WTC11 (cell line): ENCODE measurements at regions not wholly inside any gene's neighbourhood (a gene's known extent, or its start where the extent isn't known, plus 50 kb on each side); places are given as distances from the start of the nearest gene placed in this dataset.

Source experiments
- ATAC-seq: fragments of 200-7000 bp; cut with Tn5 transposase; 2 replicates; pipeline ENCODE4 v1.10.0; 2021; ENCODE audit warnings: mild to moderate bottlenecking, moderate library complexity
- CTCF ChIA-PET: fragments of 300-600 bp; sonication (Branson Sonifier 250); formaldehyde crosslinking; loops from one replicate; lab custom pipeline; 2021; ENCODE audit warnings: antibody characterized with exemption; lab: Charles Lee
- POLR2A ChIA-PET: fragments of 350-600 bp; sonication (Branson Sonifier 250); formaldehyde crosslinking; loops from one replicate; lab custom pipeline; 2021; ENCODE audit warnings: antibody characterized with exemption; lab: Charles Lee
- DNase-seq: peaks from one replicate; pipeline ENCODE4 v3.0.0; 2021; ENCODE audit warnings: low spot score
- H3K27ac Mint-ChIP-seq: 2 replicates; pipeline ENCODE4 v1.8.0; 2021; ENCODE audit warnings: mixed read lengths
- H3K27me3 Mint-ChIP-seq: 2 replicates; pipeline ENCODE4 v1.8.0; 2021; ENCODE audit warnings: low read depth, mild to moderate bottlenecking, moderate library complexity, mixed read lengths
- H3K36me3 Mint-ChIP-seq: 2 replicates; pipeline ENCODE4 v1.8.0; 2021; ENCODE audit warnings: mixed read lengths
- H3K4me1 Mint-ChIP-seq: 2 replicates; pipeline ENCODE4 v1.8.0; 2022; ENCODE audit warnings: mixed read lengths
- H3K4me3 Mint-ChIP-seq: 2 replicates; pipeline ENCODE4 v1.8.0; 2021; ENCODE audit warnings: mild to moderate bottlenecking, moderate library complexity, mixed read lengths
- H3K9me3 Mint-ChIP-seq: 2 replicates; pipeline ENCODE4 v1.8.0; 2021; ENCODE audit warnings: mixed read lengths
- ELF4 ChIP-seq: sonication (generic); formaldehyde crosslinking; IDR thresholded peaks from 2 replicates; pipeline ENCODE4 v1.8.1; 2022; ENCODE audit warnings: low read depth, mild to moderate bottlenecking, moderate library complexity, missing genetic modification reagents
- FOXJ3 ChIP-seq: sonication (generic); formaldehyde crosslinking; IDR thresholded peaks from 2 replicates; pipeline ENCODE4 v1.9.0; 2021; ENCODE audit warnings: missing genetic modification reagents, mild to moderate bottlenecking, borderline replicate concordance
- GABPB1 ChIP-seq: sonication (generic); formaldehyde crosslinking; IDR thresholded peaks from 2 replicates; pipeline ENCODE4 v1.8.1; 2023; ENCODE audit warnings: mild to moderate bottlenecking, missing genetic modification reagents
- GRHL2 ChIP-seq: fragments of 250-450 bp; sonication (Bioruptor Pico); IDR thresholded peaks from 2 replicates; pipeline ENCODE4 v1.8.0; 2022; ENCODE audit warnings: mild to moderate bottlenecking, moderate library complexity; ENCODE audit not compliant: insufficient replicate concordance, severe bottlenecking
- MLX ChIP-seq: sonication (generic); formaldehyde crosslinking; IDR thresholded peaks from 2 replicates; pipeline ENCODE4 v1.8.1; 2023; ENCODE audit warnings: mild to moderate bottlenecking, missing genetic modification reagents, moderate library complexity
- NFATC4 ChIP-seq: fragments of 250-450 bp; sonication (Bioruptor Pico); IDR thresholded peaks from 2 replicates; pipeline ENCODE4 v1.9.0; 2021; ENCODE audit warnings: mild to moderate bottlenecking
- NFE2L1 ChIP-seq: sonication (generic); formaldehyde crosslinking; IDR thresholded peaks from 2 replicates; pipeline ENCODE4 v1.8.1; 2023; ENCODE audit warnings: missing genetic modification reagents
- NR1H2 ChIP-seq: sonication (generic); formaldehyde crosslinking; IDR thresholded peaks from 2 replicates; pipeline ENCODE4 v1.9.0; 2021; ENCODE audit warnings: mild to moderate bottlenecking, moderate library complexity, missing genetic modification reagents
- OVOL2 ChIP-seq: fragments of 250-450 bp; sonication (Bioruptor Pico); IDR thresholded peaks from 2 replicates; pipeline ENCODE4 v1.9.0; 2021; ENCODE audit warnings: mild to moderate bottlenecking, borderline replicate concordance
- RELA ChIP-seq: sonication (generic); formaldehyde crosslinking; IDR thresholded peaks from 2 replicates; pipeline ENCODE4 v1.8.1; 2022; ENCODE audit warnings: missing genetic modification reagents, mild to moderate bottlenecking, borderline replicate concordance
- SMAD4 ChIP-seq: sonication (generic); formaldehyde crosslinking; IDR thresholded peaks from 2 replicates; pipeline ENCODE4 v1.8.0; 2022; ENCODE audit warnings: mild to moderate bottlenecking, missing genetic modification reagents
- TEAD4 ChIP-seq: sonication (generic); formaldehyde crosslinking; IDR thresholded peaks from 2 replicates; pipeline ENCODE4 v1.8.0; 2022; ENCODE audit warnings: mild to moderate bottlenecking, missing genetic modification reagents
- ZNF232 ChIP-seq: sonication (generic); formaldehyde crosslinking; IDR thresholded peaks from 2 replicates; pipeline ENCODE4 v1.8.0; 2022; ENCODE audit warnings: mild to moderate bottlenecking, missing genetic modification reagents
- ZNF263 ChIP-seq: sonication (generic); formaldehyde crosslinking; IDR thresholded peaks from 2 replicates; pipeline ENCODE4 v1.8.1; 2022; ENCODE audit warnings: low read depth, mild to moderate bottlenecking, moderate library complexity, missing genetic modification reagents
- ZNF671 ChIP-seq: fragments of 250-450 bp; sonication (Bioruptor Pico); IDR thresholded peaks from 2 replicates; pipeline ENCODE4 v1.8.0; 2021; ENCODE audit warnings: mild to moderate bottlenecking
- TF ChIP-seq, protein P1 (sequence below): fragments of 250-450 bp; sonication (Bioruptor Pico); IDR thresholded peaks from 2 replicates; pipeline ENCODE4 v1.9.0; 2021; ENCODE audit warnings: moderate library complexity, mild to moderate bottlenecking, inconsistent platforms, borderline replicate concordance
- TF ChIP-seq, protein P2 (sequence below): sonication (generic); formaldehyde crosslinking; IDR thresholded peaks from 2 replicates; pipeline ENCODE4 v1.8.0; 2023; ENCODE audit warnings: mild to moderate bottlenecking, missing genetic modification reagents
- TF ChIP-seq, protein P3 (sequence below): sonication (generic); formaldehyde crosslinking; IDR thresholded peaks from 2 replicates; pipeline ENCODE4 v1.8.1; 2023; ENCODE audit warnings: mild to moderate bottlenecking, missing genetic modification reagents, moderate library complexity
- TF ChIP-seq, protein P4 (sequence below): sonication (generic); formaldehyde crosslinking; conservative IDR thresholded peaks from 2 replicates; pipeline ENCODE4 v1.8.1; 2022; ENCODE audit warnings: mild to moderate bottlenecking, missing genetic modification reagents

DNA sequence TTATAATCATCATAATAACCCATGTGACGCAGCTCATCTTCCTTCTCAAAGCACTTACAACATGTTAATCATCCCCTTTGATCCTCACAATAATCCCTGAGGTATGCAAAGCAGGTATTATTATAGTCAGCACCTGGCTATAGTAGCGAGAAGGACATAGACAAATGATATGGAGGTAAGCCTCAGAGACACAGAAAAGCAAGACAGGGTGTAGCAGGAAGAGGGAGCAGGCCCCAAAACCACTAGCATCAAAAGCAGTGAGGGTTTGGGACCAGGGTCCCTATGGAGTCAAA lies 139.2 kb upstream of the SLC30A5 start (continued):
- TF ChIP-seq, protein P1, sequence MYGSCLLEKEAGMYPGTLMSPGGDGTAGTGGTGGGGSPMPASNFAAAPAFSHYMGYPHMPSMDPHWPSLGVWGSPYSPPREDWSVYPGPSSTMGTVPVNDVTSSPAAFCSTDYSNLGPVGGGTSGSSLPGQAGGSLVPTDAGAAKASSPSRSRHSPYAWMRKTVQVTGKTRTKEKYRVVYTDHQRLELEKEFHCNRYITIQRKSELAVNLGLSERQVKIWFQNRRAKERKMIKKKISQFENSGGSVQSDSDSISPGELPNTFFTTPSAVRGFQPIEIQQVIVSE (CRISPR knock-in tag): no peak
- TF ChIP-seq RELA (CRISPR knock-in tag) (no peak), GABPB1 (CRISPR knock-in tag) (no peak), ZNF232 (CRISPR knock-in tag) (no peak), NFATC4 (CRISPR knock-in tag) (no peak), NR1H2 (CRISPR knock-in tag) (no peak), SMAD4 (CRISPR knock-in tag) (no peak)
- TF ChIP-seq, protein P2, sequence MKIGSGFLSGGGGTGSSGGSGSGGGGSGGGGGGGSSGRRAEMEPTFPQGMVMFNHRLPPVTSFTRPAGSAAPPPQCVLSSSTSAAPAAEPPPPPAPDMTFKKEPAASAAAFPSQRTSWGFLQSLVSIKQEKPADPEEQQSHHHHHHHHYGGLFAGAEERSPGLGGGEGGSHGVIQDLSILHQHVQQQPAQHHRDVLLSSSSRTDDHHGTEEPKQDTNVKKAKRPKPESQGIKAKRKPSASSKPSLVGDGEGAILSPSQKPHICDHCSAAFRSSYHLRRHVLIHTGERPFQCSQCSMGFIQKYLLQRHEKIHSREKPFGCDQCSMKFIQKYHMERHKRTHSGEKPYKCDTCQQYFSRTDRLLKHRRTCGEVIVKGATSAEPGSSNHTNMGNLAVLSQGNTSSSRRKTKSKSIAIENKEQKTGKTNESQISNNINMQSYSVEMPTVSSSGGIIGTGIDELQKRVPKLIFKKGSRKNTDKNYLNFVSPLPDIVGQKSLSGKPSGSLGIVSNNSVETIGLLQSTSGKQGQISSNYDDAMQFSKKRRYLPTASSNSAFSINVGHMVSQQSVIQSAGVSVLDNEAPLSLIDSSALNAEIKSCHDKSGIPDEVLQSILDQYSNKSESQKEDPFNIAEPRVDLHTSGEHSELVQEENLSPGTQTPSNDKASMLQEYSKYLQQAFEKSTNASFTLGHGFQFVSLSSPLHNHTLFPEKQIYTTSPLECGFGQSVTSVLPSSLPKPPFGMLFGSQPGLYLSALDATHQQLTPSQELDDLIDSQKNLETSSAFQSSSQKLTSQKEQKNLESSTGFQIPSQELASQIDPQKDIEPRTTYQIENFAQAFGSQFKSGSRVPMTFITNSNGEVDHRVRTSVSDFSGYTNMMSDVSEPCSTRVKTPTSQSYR (CRISPR knock-in tag): no peak
- TF ChIP-seq, protein P3, sequence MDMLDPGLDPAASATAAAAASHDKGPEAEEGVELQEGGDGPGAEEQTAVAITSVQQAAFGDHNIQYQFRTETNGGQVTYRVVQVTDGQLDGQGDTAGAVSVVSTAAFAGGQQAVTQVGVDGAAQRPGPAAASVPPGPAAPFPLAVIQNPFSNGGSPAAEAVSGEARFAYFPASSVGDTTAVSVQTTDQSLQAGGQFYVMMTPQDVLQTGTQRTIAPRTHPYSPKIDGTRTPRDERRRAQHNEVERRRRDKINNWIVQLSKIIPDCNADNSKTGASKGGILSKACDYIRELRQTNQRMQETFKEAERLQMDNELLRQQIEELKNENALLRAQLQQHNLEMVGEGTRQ (CRISPR knock-in tag): no peak
- TF ChIP-seq, all 79 proteins: peak for 0

GRCh38 chr5:68957591-68957990 lies 136.2 kb upstream of the SLC30A5 start:
- H3K4me1 Mint-ChIP-seq: peaks cover 13% of the 10 kb centered on the region; the same call in 1 of the 2 replicates
- no peaks in the 10 kb centered on the region for H3K36me3 Mint-ChIP-seq
- ChIA-PET POLR2A (no interaction called here), CTCF (no interaction called here)
- TF ChIP-seq ZNF671 (CRISPR knock-in tag) (no peak), FOXJ3 (CRISPR knock-in tag) (no peak), GRHL2 (CRISPR knock-in tag) (no peak), ZNF263 (CRISPR knock-in tag) (no peak), NFE2L1 (CRISPR knock-in tag) (no peak)
- TF ChIP-seq, protein P4, sequence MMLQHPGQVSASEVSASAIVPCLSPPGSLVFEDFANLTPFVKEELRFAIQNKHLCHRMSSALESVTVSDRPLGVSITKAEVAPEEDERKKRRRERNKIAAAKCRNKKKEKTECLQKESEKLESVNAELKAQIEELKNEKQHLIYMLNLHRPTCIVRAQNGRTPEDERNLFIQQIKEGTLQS (CRISPR knock-in tag): no peak
- no peak for ATAC-seq
- H3K27me3 Mint-ChIP-seq: peaks cover 4% of the 10 kb centered on the region; the same call in 1 of the 2 replicates
- peaks cover 12% of the 10 kb centered on the region for H3K9me3 Mint-ChIP-seq
- no peak overlapping the region for H3K27ac Mint-ChIP-seq
- H3K4me3 Mint-ChIP-seq: no peak overlapping the region
- DNase-seq: no peak

GRCh38 chr5:68958428-68958827 lies 135.4 kb upstream of the SLC30A5 start:
- Mint-ChIP-seq H3K36me3 (peaks cover 2% of the 10 kb centered on the region; the same call in 1 of the 2 replicates), H3K4me3 (no peak overlapping the region), H3K9me3 (peaks cover 13% of the 10 kb centered on the region), H3K27ac (peak overlapping the region; percentile 45; the same call in 1 of the 2 replicates), H3K27me3 (peaks cover 4% of the 10 kb centered on the region; the same call in 1 of the 2 replicates), H3K4me1 (peaks cover 13% of the 10 kb centered on the region)
- ChIA-PET POLR2A (no interaction called here), CTCF (interaction anchor here (0.8 kb wide), 1 partner anchor 297 kb away, joined by 3 read pairs; no protein-coding TSS in a partner anchor)
- DNase-seq: no peak
- TF ChIP-seq MLX (CRISPR knock-in tag) (no peak), TEAD4 (CRISPR knock-in tag) (no peak), OVOL2 (CRISPR knock-in tag) (no peak), ELF4 (no peak)
- TF ChIP-seq, protein P1 (CRISPR knock-in tag): no peak
- ATAC-seq: no peak
